HepG2 (cell line): ENCODE measurements at regions not wholly inside any gene's neighbourhood (a gene's known extent, or its start where the extent isn't known, plus 50 kb on each side); places are given as distances from the start of the nearest gene placed in this dataset.

Experiments
- ATAC-seq: fragments of 200-7000 bp; cut with Tn5 transposase; 3 replicates; pipeline ENCODE4 v1.9.1; 2020; ENCODE audit warnings: mild to moderate bottlenecking, moderate library complexity
- BruUV-seq: library from RNA; stranded (reverse); fragments of 400-500 nt; replicated peaks from 2 replicates; lab custom pipeline; 2021; lab: Mats Ljungman, UMichigan
- CTCF ChIA-PET: fragments of 300-600 bp; formaldehyde crosslinking; extraction: SDS; loops from one replicate; lab custom pipeline; 2021; ENCODE audit warnings: low total read pairs, inconsistent platforms, low intra/inter-chr PET ratio; lab: Yijun Ruan, JAX
- POLR2A ChIA-PET: fragments of 350-600 bp; sonication (Branson Sonifier 250); formaldehyde crosslinking; loops from one replicate; lab custom pipeline; 2020; ENCODE audit warnings: antibody characterized with exemption, inconsistent platforms; lab: Yijun Ruan, JAX
- DNase-seq: peaks from one replicate; pipeline ENCODE4 v3.0.0-alpha.2; 2015; ENCODE audit warnings: low spot score
- FAIRE-seq: peaks from 3 replicates; lab custom pipeline; 2011; peaks lifted over from hg19 to GRCh38; lab: Jason Lieb, UNC
- H2AFZ ChIP-seq: one replicate; pipeline ENCODE4 v1.6.1; 2011; ENCODE audit warnings: low read length, inconsistent platforms
- H3K27ac ChIP-seq: fragments of 300-600 bp; 3 replicates; pipeline ENCODE4 v1.8.0; 2011; ENCODE audit warnings: mixed run types, mild to moderate bottlenecking, mixed read lengths, low read length, inconsistent platforms; ENCODE audit not compliant: insufficient read depth; ENCODE audit errors: extremely low read length
- H3K27me3 ChIP-seq, 2 experiments: fragments of 200-600 bp in 1 of 2; 2 replicates in 1 of 2; 3 replicates in 1 of 2; pipeline versions ENCODE4 v1.6.0 to v1.8.0; 2011; ENCODE audit warnings: low read length in 2 of 2, mild to moderate bottlenecking in 2 of 2, moderate library complexity in 2 of 2, inconsistent platforms in 1 of 2; ENCODE audit not compliant: insufficient read depth in 2 of 2, control insufficient read depth in 1 of 2
- H3K36me3 ChIP-seq, 2 experiments: fragments of 200-600 bp in 1 of 2; replicated peaks in 1 of 2; 2 replicates in 1 of 2; 3 replicates in 1 of 2; pipeline versions ENCODE4 v1.5.1 to v1.8.0; 2011; ENCODE audit warnings: low read length in 2 of 2, inconsistent platforms in 1 of 2; ENCODE audit not compliant: insufficient read depth in 2 of 2, control insufficient read depth in 1 of 2
- H3K4me1 ChIP-seq: 2 replicates; pipeline ENCODE4 v1.5.1; 2012; ENCODE audit warnings: low read length, inconsistent platforms; ENCODE audit not compliant: insufficient read depth
- H3K4me2 ChIP-seq: 2 replicates; pipeline ENCODE4 v1.6.0; 2011; ENCODE audit warnings: low read depth, low read length, inconsistent platforms
- H3K4me3 ChIP-seq, 3 experiments: fragments of 200-600 bp in 1 of 3; sonication (generic), shearing (Covaris generic) in 1 of 3; replicated peaks in 1 of 3; 2 replicates each; pipeline ENCODE4 v1.5.1; 2011 to 2016; ENCODE audit warnings: low read length in 3 of 3, inconsistent platforms in 2 of 3, low read depth in 2 of 3, mild to moderate bottlenecking in 2 of 3, control low read depth in 1 of 3, mixed read lengths in 1 of 3; ENCODE audit not compliant: insufficient read depth in 1 of 3
- H3K79me2 ChIP-seq: one replicate; pipeline ENCODE4 v1.6.1; 2011; ENCODE audit warnings: low read length, inconsistent platforms; ENCODE audit not compliant: insufficient read depth
- H3K9ac ChIP-seq: 2 replicates; pipeline ENCODE4 v1.6.0; 2011; ENCODE audit warnings: mild to moderate bottlenecking, low read depth, low read length, inconsistent platforms; ENCODE audit not compliant: insufficient read depth
- H3K9me3 ChIP-seq: 2 replicates; pipeline ENCODE4 v1.5.1; 2012; ENCODE audit warnings: mild to moderate bottlenecking, low read length
- H4K20me1 ChIP-seq: 2 replicates; pipeline ENCODE4 v1.6.0; 2011; ENCODE audit warnings: inconsistent platforms, mild to moderate bottlenecking, low read length, moderate library complexity; ENCODE audit not compliant: insufficient read depth
- KAT2B ChIP-seq: fragments of 150-350 bp; IDR thresholded peaks from 2 replicates; pipeline ENCODE4 v1.6.1; 2014; ENCODE audit warnings: low read depth, low read length, borderline replicate concordance
- NPAS2 ChIP-seq: sonication (generic); formaldehyde crosslinking; IDR thresholded peaks from 2 replicates; pipeline ENCODE4 v1.8.0; 2022; ENCODE audit warnings: mild to moderate bottlenecking, missing genetic modification reagents, borderline replicate concordance
- NR2C2 ChIP-seq: sonication (generic); formaldehyde crosslinking; IDR thresholded peaks from 2 replicates; pipeline ENCODE4 v1.4.0; 2020; ENCODE audit warnings: missing genetic modification reagents, mild to moderate bottlenecking, moderate library complexity, borderline replicate concordance
- SATB2 ChIP-seq: sonication (generic); formaldehyde crosslinking; IDR thresholded peaks from 2 replicates; pipeline ENCODE4 v1.5.0; 2020; ENCODE audit warnings: missing genetic modification reagents
- SIX4 ChIP-seq: sonication (generic); formaldehyde crosslinking; IDR thresholded peaks from 2 replicates; pipeline ENCODE4 v1.4.0; 2020; ENCODE audit warnings: missing genetic modification reagents
- SMAD1 ChIP-seq: sonication (generic); formaldehyde crosslinking; IDR thresholded peaks from 2 replicates; pipeline ENCODE4 v1.4.0; 2020; ENCODE audit warnings: missing genetic modification reagents, low read depth, mild to moderate bottlenecking, borderline replicate concordance
- SNAPC2 ChIP-seq: sonication (generic); formaldehyde crosslinking; IDR thresholded peaks from 2 replicates; pipeline ENCODE4 v1.8.1; 2022; ENCODE audit warnings: mild to moderate bottlenecking, missing genetic modification reagents
- ZFP82 ChIP-seq: sonication (generic); formaldehyde crosslinking; IDR thresholded peaks from 2 replicates; pipeline ENCODE4 v1.5.1; 2020; ENCODE audit warnings: mild to moderate bottlenecking, missing genetic modification reagents, borderline replicate concordance
- ZNF331 ChIP-seq: sonication (generic); formaldehyde crosslinking; IDR thresholded peaks from 2 replicates; pipeline ENCODE4 v1.4.0; 2020; ENCODE audit warnings: missing genetic modification reagents
- ZNF512B ChIP-seq: sonication (generic); formaldehyde crosslinking; IDR thresholded peaks from 2 replicates; pipeline ENCODE4 v1.5.1; 2020; ENCODE audit warnings: missing genetic modification reagents, mild to moderate bottlenecking, borderline replicate concordance
- ZNF678 ChIP-seq: sonication (generic); formaldehyde crosslinking; IDR thresholded peaks from 2 replicates; pipeline ENCODE4 v1.4.0; 2020; ENCODE audit warnings: mild to moderate bottlenecking, missing genetic modification reagents
- WGBS: methylation state at CpG from one replicate; pipeline ENCODE4 v1.1.6; 2017; ENCODE audit warnings: low lambda C conversion rate; 5-methylcytosine and 5-hydroxymethylcytosine counted together
- in situ Hi-C: cut with HindIII; loops from 2 replicates; pipeline ENCODE4 v1.10.0; 2017; ENCODE audit warnings: low pct_unique_long_range_greater_than_20kb; ENCODE audit not compliant: extremely low pct_ligation_motif_present
- intact Hi-C: fragments of 100-400 bp; cut with micrococcal nuclease; formaldehyde crosslinking; loops from one replicate; pipeline ENCODE4 v1.10.0; 2022; ENCODE audit not compliant: unreplicated experiment

GRCh38 chr1:69256036-69256435 is 311.7 kb upstream of the LRRC7 start:
- Histone ChIP-seq H3K9ac (no peak overlapping the region), H3K27ac (no peak overlapping the region), H3K36me3 (no peaks in the 10 kb centered on the region), H3K4me2 (no peak overlapping the region), H3K4me3 (no peak overlapping the region), H3K79me2 (no peaks in the 10 kb centered on the region), H3K9me3 (peaks cover 84% of the 10 kb centered on the region), H3K4me1 (no peaks in the 10 kb centered on the region), H4K20me1 (no peaks in the 10 kb centered on the region), H3K27me3 (no peaks in the 10 kb centered on the region), H2AFZ (no peak overlapping the region)
- TF ChIP-seq KAT2B, result no peak
- no peak for TF ChIP-seq SATB2
- no peak for TF ChIP-seq ZNF678 (CRISPR knock-in tag)
- TF ChIP-seq NPAS2 (CRISPR knock-in tag), result no peak
- TF ChIP-seq SMAD1 (CRISPR knock-in tag), result no peak
- no peak for TF ChIP-seq ZNF512B (CRISPR knock-in tag)
- no peak for TF ChIP-seq ZFP82 (CRISPR knock-in tag)
- TF ChIP-seq NR2C2, result no peak
- TF ChIP-seq ZNF331 (CRISPR knock-in tag), result no peak
- no peak for TF ChIP-seq SNAPC2
- TF ChIP-seq SIX4, result no peak
- ChIA-PET POLR2A (no interaction called here), CTCF (no interaction called here)
- ATAC-seq (no peak), DNase-seq (no peak), FAIRE-seq (no peak)
- 11% methylated on average over 1 of the region's 1 CpG for WGBS
- intact Hi-C loops (no loop called here), in situ Hi-C loops (no loop called here)
- BruUV-seq, result no TSS peak
